AG09309 (cell line): ENCODE measurements at regions not wholly inside any gene's neighbourhood (a gene's known extent, or its start where the extent isn't known, plus 50 kb on each side); places are given as distances from the start of the nearest gene placed in this dataset.

ENCODE experiments used
- DNase-seq: peaks from one replicate; pipeline ENCODE4 v3.0.0-alpha.2; 2010; ENCODE audit warnings: low read depth
- H3K4me3 ChIP-seq: 2 replicates; pipeline ENCODE4 v1.5.1; 2011; ENCODE audit warnings: mild to moderate bottlenecking, low read depth, low read length, moderate library complexity; ENCODE audit not compliant: control insufficient read depth
- CTCF ChIP-seq: IDR thresholded peaks from 2 replicates; pipeline ENCODE4 v1.5.1; 2011; ENCODE audit warnings: mild to moderate bottlenecking, low read depth, low read length, inconsistent platforms; ENCODE audit not compliant: insufficient read depth, control insufficient read depth; ENCODE audit errors: missing control alignments

GRCh38 chr3:153658136-153658535 is 463.1 kb upstream of the ARHGEF26 start:
- peak; percentile 86 for DNase-seq
- no peak overlapping the region for H3K4me3 ChIP-seq
- TF ChIP-seq CTCF, result no peak

GRCh38 chr3:153666991-153667740 is 454.0 kb upstream of the ARHGEF26 start:
- DNase-seq, result no peak
- no peak for TF ChIP-seq CTCF
- H3K4me3 ChIP-seq, result no peak overlapping the region

- no peak for TF ChIP-seq CTCF
- no peak for DNase-seq
- H3K4me3 ChIP-seq, result no peak overlapping the region
Observed at GRCh38 chr3:153669527-153669926, 451.7 kb upstream of the ARHGEF26 start.

DNA sequence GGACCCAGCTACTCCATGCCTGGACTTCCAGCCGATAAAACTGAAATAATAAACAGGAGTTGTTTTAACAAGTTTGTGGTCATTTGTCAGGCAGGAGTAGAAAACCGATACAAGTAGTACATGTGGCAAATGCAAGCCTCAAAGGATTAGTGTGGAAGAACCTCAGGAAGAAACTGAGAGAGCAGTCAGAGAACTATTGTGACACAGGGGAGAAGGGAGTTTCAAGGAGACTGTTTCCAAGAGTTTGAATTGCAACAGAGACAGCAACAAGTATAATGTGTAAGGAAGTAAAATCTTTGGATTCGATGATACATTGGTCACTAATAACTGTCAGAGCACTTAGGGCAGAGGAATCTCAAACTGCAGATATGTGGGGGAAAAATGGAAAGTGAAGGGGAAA is 450.6 kb upstream of the ARHGEF26 start:
- no peak for TF ChIP-seq CTCF
- DNase-seq, result no peak
- H3K4me3 ChIP-seq, result no peak overlapping the region

- H3K4me3 ChIP-seq, result no peak overlapping the region
- DNase-seq, result no peak
- no peak for TF ChIP-seq CTCF
Observed at GRCh38 chr3:153673853-153674252, 447.3 kb upstream of the ARHGEF26 start.

DNA sequence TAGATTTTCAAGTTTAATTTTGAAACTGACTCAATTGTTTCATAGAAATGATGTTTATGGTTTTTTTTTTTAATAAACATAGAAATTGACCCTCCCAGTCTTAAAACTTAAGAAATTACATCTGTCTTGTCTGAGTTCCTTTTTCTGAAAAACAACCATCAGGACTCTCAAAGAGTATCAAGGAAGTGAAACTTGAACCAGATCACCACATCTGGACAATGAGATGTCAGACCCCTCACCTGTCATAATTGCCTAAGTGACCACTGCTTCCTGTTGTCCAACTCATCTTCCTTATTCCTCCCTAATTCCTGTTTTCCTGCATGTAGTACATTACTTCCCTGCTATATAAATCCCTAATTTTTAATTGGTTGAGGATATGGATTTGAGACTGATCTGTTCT is 441.5 kb upstream of the ARHGEF26 start:
- no peak for DNase-seq
- no peak overlapping the region for H3K4me3 ChIP-seq
- no peak for TF ChIP-seq CTCF
